SU-DHL-6 (cell line): ENCODE measurements at regions not wholly inside any gene's neighbourhood (a gene's known extent, or its start where the extent isn't known, plus 50 kb on each side); places are given as distances from the start of the nearest gene placed in this dataset.

Experiments used
- H2AFZ ChIP-seq: fragments of 200-600 bp; sonication (generic); 2 replicates; pipeline ENCODE4 v1.6.1; 2014; ENCODE audit warnings: low read depth, mild to moderate bottlenecking, moderate library complexity, mixed read lengths, antibody characterized with exemption, low read length; ENCODE audit not compliant: severe bottlenecking
- H3F3A ChIP-seq: fragments of 200-600 bp; shearing (Covaris generic); 2 replicates; pipeline ENCODE4 v1.6.0; 2016; ENCODE audit warnings: antibody characterized with exemption, mild to moderate bottlenecking; ENCODE audit not compliant: insufficient read depth
- H3K27ac ChIP-seq: fragments of 200-600 bp; sonication (generic); 2 replicates; pipeline ENCODE4 v1.5.1; 2016; ENCODE audit warnings: low read depth, mild to moderate bottlenecking, low read length, moderate library complexity, mixed read lengths
- H3K27me3 ChIP-seq: fragments of 200-600 bp; sonication (generic), shearing (Covaris generic); 2 replicates; pipeline ENCODE4 v1.6.0; 2014; ENCODE audit warnings: mild to moderate bottlenecking, low read length
- H3K36me3 ChIP-seq: fragments of 200-600 bp; sonication (generic); 2 replicates; pipeline ENCODE4 v1.6.1; 2014; ENCODE audit warnings: mild to moderate bottlenecking, low read length, mixed read lengths
- H3K4me2 ChIP-seq: fragments of 300-600, 200-600 bp; shearing (Covaris generic), sonication (generic); 2 replicates; pipeline ENCODE4 v1.6.0; 2014; ENCODE audit warnings: low read length, low read depth, mild to moderate bottlenecking; ENCODE audit not compliant: poor library complexity, severe bottlenecking
- H3K4me3 ChIP-seq: fragments of 200-600 bp; sonication (generic); 2 replicates; pipeline ENCODE4 v1.5.1; 2014; ENCODE audit warnings: antibody characterized with exemption, low read length, mild to moderate bottlenecking, mixed read lengths; ENCODE audit not compliant: insufficient read depth, poor library complexity, severe bottlenecking
- H3K79me2 ChIP-seq: fragments of 200-600 bp; sonication (generic); 2 replicates; pipeline ENCODE4 v1.6.1; 2014; ENCODE audit warnings: mild to moderate bottlenecking, low read length, moderate library complexity; ENCODE audit not compliant: insufficient read depth
- H3K9ac ChIP-seq: fragments of 200-600 bp; sonication (generic); 2 replicates; pipeline ENCODE4 v1.7.0; 2014; ENCODE audit warnings: mild to moderate bottlenecking, low read length
- H3K9me2 ChIP-seq: fragments of 200-600 bp; sonication (generic); replicated peaks from 2 replicates; pipeline ENCODE4 v1.6.1; 2014; ENCODE audit warnings: low read length; ENCODE audit not compliant: insufficient read depth
- H3K9me3 ChIP-seq: fragments of 200-600 bp; sonication (generic); 2 replicates; pipeline ENCODE4 v1.6.1; 2014; ENCODE audit warnings: low read length, mixed read lengths; ENCODE audit not compliant: insufficient read depth
- H4K20me1 ChIP-seq: fragments of 200-600 bp; sonication (generic); 2 replicates; pipeline ENCODE4 v1.6.1; 2014; ENCODE audit warnings: low read depth, mild to moderate bottlenecking, antibody characterized with exemption, low read length, moderate library complexity, mixed read lengths
- EZH2phosphoT487 ChIP-seq: fragments of 200-600 bp; sonication (generic), shearing (Covaris generic); conservative IDR thresholded peaks from 2 replicates; pipeline ENCODE4 v1.6.1; 2018; ENCODE audit warnings: mild to moderate bottlenecking, antibody characterized with exemption, low read length, moderate library complexity, mixed read lengths
- TF ChIP-seq, protein P1 (sequence below): fragments of 200-600 bp; sonication (generic); IDR thresholded peaks from one replicate; pipeline ENCODE4 v1.5.1; 2017; ENCODE audit warnings: antibody characterized with exemption, mild to moderate bottlenecking, low read length, moderate library complexity; ENCODE audit not compliant: insufficient read depth, poor library complexity, severe bottlenecking

DNA sequence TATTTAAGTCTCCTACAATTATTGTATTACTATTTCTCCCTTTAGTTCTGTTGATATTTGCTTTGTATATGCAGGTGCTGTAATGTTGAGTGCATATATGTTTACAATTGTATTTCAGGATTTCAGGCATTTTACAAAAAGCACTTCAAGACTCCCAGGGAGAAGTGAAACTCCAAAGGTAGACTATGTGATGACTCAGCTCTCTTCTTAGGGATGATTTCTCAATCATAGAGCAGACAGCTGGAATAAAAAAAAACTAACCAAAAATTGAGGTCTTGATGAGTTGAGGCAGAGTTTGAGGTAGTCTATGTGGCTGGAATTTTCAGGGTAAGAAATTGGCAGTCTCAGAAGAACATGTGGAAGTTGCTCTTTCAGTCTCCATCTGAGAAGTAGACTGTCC is 786.1 kb downstream of the TFAP2A start:
- H3K4me2 ChIP-seq = no peak overlapping the region
- H3K36me3 ChIP-seq = no peaks in the 10 kb centered on the region
- peaks cover 14% of the 10 kb centered on the region; the same call in 1 of the 2 replicates for H3K9me3 ChIP-seq
- H4K20me1 ChIP-seq = no peaks in the 10 kb centered on the region
- TF ChIP-seq EZH2phosphoT487 = no peak
- TF ChIP-seq, protein P1, sequence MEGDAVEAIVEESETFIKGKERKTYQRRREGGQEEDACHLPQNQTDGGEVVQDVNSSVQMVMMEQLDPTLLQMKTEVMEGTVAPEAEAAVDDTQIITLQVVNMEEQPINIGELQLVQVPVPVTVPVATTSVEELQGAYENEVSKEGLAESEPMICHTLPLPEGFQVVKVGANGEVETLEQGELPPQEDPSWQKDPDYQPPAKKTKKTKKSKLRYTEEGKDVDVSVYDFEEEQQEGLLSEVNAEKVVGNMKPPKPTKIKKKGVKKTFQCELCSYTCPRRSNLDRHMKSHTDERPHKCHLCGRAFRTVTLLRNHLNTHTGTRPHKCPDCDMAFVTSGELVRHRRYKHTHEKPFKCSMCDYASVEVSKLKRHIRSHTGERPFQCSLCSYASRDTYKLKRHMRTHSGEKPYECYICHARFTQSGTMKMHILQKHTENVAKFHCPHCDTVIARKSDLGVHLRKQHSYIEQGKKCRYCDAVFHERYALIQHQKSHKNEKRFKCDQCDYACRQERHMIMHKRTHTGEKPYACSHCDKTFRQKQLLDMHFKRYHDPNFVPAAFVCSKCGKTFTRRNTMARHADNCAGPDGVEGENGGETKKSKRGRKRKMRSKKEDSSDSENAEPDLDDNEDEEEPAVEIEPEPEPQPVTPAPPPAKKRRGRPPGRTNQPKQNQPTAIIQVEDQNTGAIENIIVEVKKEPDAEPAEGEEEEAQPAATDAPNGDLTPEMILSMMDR = no peak
- H3K9ac ChIP-seq = no peak overlapping the region
- H3K27me3 ChIP-seq = no peaks in the 10 kb centered on the region
- H3K79me2 ChIP-seq = no peaks in the 10 kb centered on the region
- H3K9me2 ChIP-seq = no peaks in the 10 kb centered on the region
- H2AFZ ChIP-seq = no peak overlapping the region
- no peak overlapping the region for H3K4me3 ChIP-seq
- H3K27ac ChIP-seq = no peak overlapping the region
- no peaks in the 10 kb centered on the region for H3F3A ChIP-seq

DNA sequence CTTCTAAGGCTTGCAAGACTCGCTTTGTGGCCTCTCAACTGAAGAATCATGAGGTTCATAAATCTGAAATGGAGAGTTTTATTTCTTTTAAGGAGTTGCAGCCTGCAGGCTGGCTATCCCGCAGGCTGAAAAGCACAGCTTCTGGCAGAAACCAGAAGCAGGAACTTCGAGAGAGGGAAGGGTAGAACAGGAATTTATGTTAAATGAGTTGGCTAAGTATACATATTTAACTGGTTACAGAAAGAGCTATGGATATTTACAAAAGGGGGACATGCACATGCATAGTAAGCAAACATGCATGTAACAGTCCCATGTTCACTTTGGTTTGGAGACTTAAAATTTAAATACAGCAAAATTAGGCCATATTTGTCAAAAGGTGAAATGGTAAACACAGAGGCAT is 787.0 kb downstream of the TFAP2A start:
- H3K27ac ChIP-seq = no peak overlapping the region
- H3F3A ChIP-seq = no peaks in the 10 kb centered on the region
- H3K9me2 ChIP-seq = no peaks in the 10 kb centered on the region
- no peak overlapping the region for H3K4me3 ChIP-seq
- no peak for TF ChIP-seq EZH2phosphoT487
- TF ChIP-seq, protein P1 = no peak
- H3K27me3 ChIP-seq = no peaks in the 10 kb centered on the region
- no peaks in the 10 kb centered on the region for H3K79me2 ChIP-seq
- H3K4me2 ChIP-seq = no peak overlapping the region
- H3K36me3 ChIP-seq = no peaks in the 10 kb centered on the region
- no peaks in the 10 kb centered on the region for H4K20me1 ChIP-seq
- no peak overlapping the region for H2AFZ ChIP-seq
- H3K9ac ChIP-seq = no peak overlapping the region
- peaks cover 14% of the 10 kb centered on the region; the same call in 1 of the 2 replicates for H3K9me3 ChIP-seq

- Histone ChIP-seq H2AFZ (no peak overlapping the region), H3K4me2 (no peak overlapping the region), H3K36me3 (no peaks in the 10 kb centered on the region), H3K9me3 (0 out of 2 replicates have a peak, but pooled peaks cover 3% of the 10 kb centered on the region), H3K27me3 (no peaks in the 10 kb centered on the region), H3F3A (no peaks in the 10 kb centered on the region), H3K27ac (no peak overlapping the region), H3K79me2 (no peaks in the 10 kb centered on the region), H3K4me3 (no peak overlapping the region), H3K9ac (no peak overlapping the region), H3K9me2 (no peaks in the 10 kb centered on the region), H4K20me1 (no peaks in the 10 kb centered on the region)
- TF ChIP-seq, protein P1 = no peak
- TF ChIP-seq EZH2phosphoT487 = no peak
Measured at GRCh38 chr6:9623985-9624384, 790.9 kb downstream of the TFAP2A start.
